ENCODE measurements at regions not wholly inside any gene's neighbourhood (a gene's known extent, or its start where the extent isn't known, plus 50 kb on each side); places are given as distances from the start of the nearest gene placed in this dataset.

- no peak overlapping the region for H3K4me3 Mint-ChIP-seq (ENCODE audit: unreplicated experiment)
- H3K27ac Mint-ChIP-seq (ENCODE audit: low read depth, unreplicated experiment): no peak overlapping the region
- ChIA-PET POLR2A (no interaction called here), CTCF (interaction anchor here (0.7 kb wide), 1 partner anchor 174 kb away, joined by 3 read pairs; no protein-coding TSS in a partner anchor)
- no peaks in the 10 kb centered on the region for H3K4me1 Mint-ChIP-seq (ENCODE audit: insufficient read depth, unreplicated experiment)
- BruUV-seq (replicated peaks): no TSS peak
- no peaks in the 10 kb centered on the region for H3K36me3 Mint-ChIP-seq (ENCODE audit: insufficient read depth, unreplicated experiment)
- TF ChIP-seq, protein P1, sequence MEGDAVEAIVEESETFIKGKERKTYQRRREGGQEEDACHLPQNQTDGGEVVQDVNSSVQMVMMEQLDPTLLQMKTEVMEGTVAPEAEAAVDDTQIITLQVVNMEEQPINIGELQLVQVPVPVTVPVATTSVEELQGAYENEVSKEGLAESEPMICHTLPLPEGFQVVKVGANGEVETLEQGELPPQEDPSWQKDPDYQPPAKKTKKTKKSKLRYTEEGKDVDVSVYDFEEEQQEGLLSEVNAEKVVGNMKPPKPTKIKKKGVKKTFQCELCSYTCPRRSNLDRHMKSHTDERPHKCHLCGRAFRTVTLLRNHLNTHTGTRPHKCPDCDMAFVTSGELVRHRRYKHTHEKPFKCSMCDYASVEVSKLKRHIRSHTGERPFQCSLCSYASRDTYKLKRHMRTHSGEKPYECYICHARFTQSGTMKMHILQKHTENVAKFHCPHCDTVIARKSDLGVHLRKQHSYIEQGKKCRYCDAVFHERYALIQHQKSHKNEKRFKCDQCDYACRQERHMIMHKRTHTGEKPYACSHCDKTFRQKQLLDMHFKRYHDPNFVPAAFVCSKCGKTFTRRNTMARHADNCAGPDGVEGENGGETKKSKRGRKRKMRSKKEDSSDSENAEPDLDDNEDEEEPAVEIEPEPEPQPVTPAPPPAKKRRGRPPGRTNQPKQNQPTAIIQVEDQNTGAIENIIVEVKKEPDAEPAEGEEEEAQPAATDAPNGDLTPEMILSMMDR (IDR thresholded peaks at IDR 0.05; ENCODE audit: unreplicated experiment): no peak
- no peaks in the 10 kb centered on the region for H3K9me3 Mint-ChIP-seq (ENCODE audit: unreplicated experiment)
- no peak for DNase-seq (ENCODE audit: unreplicated experiment)
- intact Hi-C loops (cut with micrococcal nuclease): no loop called here
- H3K27me3 Mint-ChIP-seq (ENCODE audit: insufficient read depth, unreplicated experiment): peaks cover 17% of the 10 kb centered on the region
Measured at GRCh38 chr16:55214412-55214811, 109.6 kb upstream of the IRX6 start.

DNA sequence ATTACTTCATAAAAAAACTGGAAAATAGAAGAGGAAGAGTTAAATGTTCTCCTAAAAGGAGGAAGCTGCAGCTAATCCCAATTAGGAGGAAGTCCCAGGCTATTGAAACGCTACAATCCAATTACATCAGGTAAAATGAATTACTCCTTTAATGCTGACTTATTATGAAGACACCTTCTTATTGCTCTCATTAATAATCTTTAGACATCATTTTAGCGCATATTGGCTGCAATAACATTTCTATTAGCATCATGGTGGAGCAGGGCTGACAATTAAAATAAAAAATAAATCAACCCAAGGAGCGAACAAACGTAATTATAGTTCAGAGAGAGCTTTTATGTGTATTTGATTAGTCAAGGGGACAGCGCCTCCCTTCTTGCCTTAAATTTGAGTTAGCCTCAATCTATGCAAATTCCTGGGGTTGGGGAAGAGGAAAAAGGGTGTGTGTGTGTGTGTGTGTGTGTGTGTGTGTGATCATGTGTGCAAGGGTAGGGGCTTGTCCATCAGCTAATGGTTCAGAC lies 109.0 kb upstream of the IRX6 start:
- Mint-ChIP-seq H3K9me3 (ENCODE audit: unreplicated experiment) (no peaks in the 10 kb centered on the region), H3K4me3 (ENCODE audit: unreplicated experiment) (no peak overlapping the region), H3K27ac (ENCODE audit: low read depth, unreplicated experiment) (no peak overlapping the region), H3K27me3 (ENCODE audit: insufficient read depth, unreplicated experiment) (peaks cover 17% of the 10 kb centered on the region), H3K4me1 (ENCODE audit: insufficient read depth, unreplicated experiment) (no peaks in the 10 kb centered on the region), H3K36me3 (ENCODE audit: insufficient read depth, unreplicated experiment) (no peaks in the 10 kb centered on the region)
- DNase-seq (ENCODE audit: unreplicated experiment): no peak
- TF ChIP-seq, protein P1 (IDR thresholded peaks at IDR 0.05; ENCODE audit: unreplicated experiment): no peak
- no TSS peak for BruUV-seq (replicated peaks)
- ChIA-PET POLR2A (no interaction called here), CTCF (interaction anchor here (0.6 to 0.7 kb wide), 2 partner anchors 175 to 1473 kb away, joined by 3 read pairs; no protein-coding TSS in a partner anchor)
- intact Hi-C loops (cut with micrococcal nuclease): no loop called here

DNA sequence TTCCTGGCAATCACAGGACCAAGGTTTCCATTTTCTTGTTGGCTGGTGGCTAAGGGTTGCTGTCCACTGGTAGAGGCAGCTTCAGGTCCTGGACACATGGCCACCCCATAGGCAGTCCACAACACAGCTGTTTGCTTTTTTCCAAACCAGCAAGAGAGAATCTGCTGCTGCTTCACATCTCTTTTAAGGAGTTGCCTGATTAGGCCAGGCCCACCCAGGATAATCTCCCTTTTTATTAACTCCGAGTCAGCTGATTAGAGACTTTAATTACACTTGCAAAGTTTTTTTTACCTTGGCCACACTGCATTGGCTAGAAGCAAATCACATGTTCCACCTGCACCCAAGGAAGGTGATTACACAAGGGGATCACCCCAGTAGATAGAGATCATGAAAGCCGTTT lies 106.6 kb upstream of the IRX6 start:
- Mint-ChIP-seq H3K27me3 (ENCODE audit: insufficient read depth, unreplicated experiment) (peaks cover 17% of the 10 kb centered on the region), H3K4me3 (ENCODE audit: unreplicated experiment) (no peak overlapping the region), H3K4me1 (ENCODE audit: insufficient read depth, unreplicated experiment) (no peaks in the 10 kb centered on the region), H3K27ac (ENCODE audit: low read depth, unreplicated experiment) (no peak overlapping the region), H3K9me3 (ENCODE audit: unreplicated experiment) (no peaks in the 10 kb centered on the region), H3K36me3 (ENCODE audit: insufficient read depth, unreplicated experiment) (no peaks in the 10 kb centered on the region)
- POLR2A ChIA-PET: interaction anchor here (0.8 kb wide), 1 partner anchor 109 kb away, joined by 3 read pairs; no protein-coding TSS in a partner anchor
- CTCF ChIA-PET: interaction anchor here (0.5 to 0.6 kb wide), 3 partner anchors 12 to 264 kb away, joined by 3 to 5 read pairs (median 4); no protein-coding TSS in a partner anchor
- no TSS peak for BruUV-seq (replicated peaks)
- TF ChIP-seq, protein P1 (IDR thresholded peaks at IDR 0.05; ENCODE audit: unreplicated experiment): no peak
- intact Hi-C loops (cut with micrococcal nuclease): no loop called here
- no peak for DNase-seq (ENCODE audit: unreplicated experiment)

DNA sequence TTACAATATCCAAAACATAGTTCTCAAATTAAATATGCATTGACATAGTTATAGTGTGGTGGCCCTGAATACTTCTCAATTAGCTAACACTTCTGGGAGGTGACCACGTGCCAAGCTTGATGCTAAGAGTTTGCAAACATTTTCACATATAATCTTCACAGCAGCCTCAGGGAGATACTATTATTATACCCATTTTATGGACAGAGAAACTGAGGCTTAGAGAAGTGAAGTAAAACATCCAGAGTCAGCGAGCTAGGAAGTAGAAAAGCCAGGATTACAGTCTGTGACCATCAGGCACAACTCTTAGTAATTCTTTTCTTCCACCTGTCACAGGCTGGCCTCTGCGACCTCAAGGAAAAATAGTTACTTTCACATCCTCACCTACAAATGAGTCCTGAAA lies 102.2 kb upstream of the IRX6 start:
- Mint-ChIP-seq H3K9me3 (ENCODE audit: unreplicated experiment) (peaks cover 8% of the 10 kb centered on the region), H3K27me3 (ENCODE audit: insufficient read depth, unreplicated experiment) (no peaks in the 10 kb centered on the region), H3K4me1 (ENCODE audit: insufficient read depth, unreplicated experiment) (no peaks in the 10 kb centered on the region), H3K4me3 (ENCODE audit: unreplicated experiment) (no peak overlapping the region), H3K36me3 (ENCODE audit: insufficient read depth, unreplicated experiment) (no peaks in the 10 kb centered on the region), H3K27ac (ENCODE audit: low read depth, unreplicated experiment) (no peak overlapping the region)
- POLR2A ChIA-PET: interaction anchor here (0.8 kb wide), 1 partner anchor 27 kb away, joined by 3 read pairs; no protein-coding TSS in a partner anchor
- no peak for DNase-seq (ENCODE audit: unreplicated experiment)
- CTCF ChIA-PET: no interaction called here
- TF ChIP-seq, protein P1 (IDR thresholded peaks at IDR 0.05; ENCODE audit: unreplicated experiment): no peak
- intact Hi-C loops (cut with micrococcal nuclease): no loop called here
- BruUV-seq (replicated peaks): no TSS peak
